Ishikawa (cell line): ENCODE measurements at regions not wholly inside any gene's neighbourhood (a gene's known extent, or its start where the extent isn't known, plus 50 kb on each side); places are given as distances from the start of the nearest gene placed in this dataset.

ENCODE experiments used
- CEBPB ChIP-seq: IDR thresholded peaks from 2 replicates; pipeline ENCODE4 v1.6.1; 2012
- CREB1 ChIP-seq: IDR thresholded peaks from 2 replicates; pipeline ENCODE4 v1.6.1; 2012; ENCODE audit warnings: low read depth
- EGR1 ChIP-seq: IDR thresholded peaks from 2 replicates; pipeline ENCODE4 v1.6.1; 2012
- EP300 ChIP-seq: IDR thresholded peaks from 2 replicates; pipeline ENCODE4 v1.6.1; 2012; ENCODE audit warnings: borderline replicate concordance
- FOXM1 ChIP-seq: IDR thresholded peaks from 2 replicates; pipeline ENCODE4 v1.6.1; 2012; ENCODE audit warnings: low read depth, borderline replicate concordance
- NFIC ChIP-seq: IDR thresholded peaks from 2 replicates; pipeline ENCODE4 v1.6.1; 2012
- RAD21 ChIP-seq: IDR thresholded peaks from 2 replicates; pipeline ENCODE4 v1.6.1; 2012; ENCODE audit warnings: low read depth
- TAF1 ChIP-seq: IDR thresholded peaks from 2 replicates; pipeline ENCODE4 v1.6.1; 2012; ENCODE audit warnings: low read depth, mild to moderate bottlenecking
- YY1 ChIP-seq: IDR thresholded peaks from 2 replicates; pipeline ENCODE4 v1.6.1; 2012; ENCODE audit warnings: low read depth
- ZBTB7A ChIP-seq: IDR thresholded peaks from 2 replicates; pipeline ENCODE4 v1.6.1; 2012; ENCODE audit warnings: low read depth
- TF ChIP-seq, protein P1 (sequence below): IDR thresholded peaks from 2 replicates; pipeline ENCODE4 v1.6.1; 2012; ENCODE audit warnings: low read depth, mild to moderate bottlenecking
- TF ChIP-seq, protein P2 (sequence below): IDR thresholded peaks from 2 replicates; pipeline ENCODE4 v1.6.1; 2012

DNA sequence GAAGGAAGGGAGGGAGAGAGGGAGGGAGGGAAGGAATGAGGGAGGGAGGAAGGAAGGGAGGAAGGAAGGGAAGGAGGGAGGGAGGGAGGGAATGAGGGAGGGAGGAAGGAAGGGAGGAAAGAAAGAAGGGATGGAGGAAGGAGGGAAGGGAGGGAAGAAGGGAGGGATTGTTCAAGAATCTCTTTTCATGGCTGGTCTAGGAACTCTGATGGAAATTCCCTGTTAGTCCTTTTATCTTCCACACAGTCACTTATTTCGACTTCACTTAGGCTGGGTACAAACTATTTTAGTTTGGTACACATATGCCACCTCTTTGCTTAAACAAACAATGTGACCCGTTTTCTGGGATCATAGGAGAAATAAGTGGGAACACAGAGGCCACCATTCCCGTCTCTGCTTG, 435.6 kb upstream of the WWC1 start:
- no peak for TF ChIP-seq EGR1
- no peak for TF ChIP-seq CREB1
- TF ChIP-seq TAF1: no peak
- TF ChIP-seq EP300: no peak
- TF ChIP-seq, protein P1, sequence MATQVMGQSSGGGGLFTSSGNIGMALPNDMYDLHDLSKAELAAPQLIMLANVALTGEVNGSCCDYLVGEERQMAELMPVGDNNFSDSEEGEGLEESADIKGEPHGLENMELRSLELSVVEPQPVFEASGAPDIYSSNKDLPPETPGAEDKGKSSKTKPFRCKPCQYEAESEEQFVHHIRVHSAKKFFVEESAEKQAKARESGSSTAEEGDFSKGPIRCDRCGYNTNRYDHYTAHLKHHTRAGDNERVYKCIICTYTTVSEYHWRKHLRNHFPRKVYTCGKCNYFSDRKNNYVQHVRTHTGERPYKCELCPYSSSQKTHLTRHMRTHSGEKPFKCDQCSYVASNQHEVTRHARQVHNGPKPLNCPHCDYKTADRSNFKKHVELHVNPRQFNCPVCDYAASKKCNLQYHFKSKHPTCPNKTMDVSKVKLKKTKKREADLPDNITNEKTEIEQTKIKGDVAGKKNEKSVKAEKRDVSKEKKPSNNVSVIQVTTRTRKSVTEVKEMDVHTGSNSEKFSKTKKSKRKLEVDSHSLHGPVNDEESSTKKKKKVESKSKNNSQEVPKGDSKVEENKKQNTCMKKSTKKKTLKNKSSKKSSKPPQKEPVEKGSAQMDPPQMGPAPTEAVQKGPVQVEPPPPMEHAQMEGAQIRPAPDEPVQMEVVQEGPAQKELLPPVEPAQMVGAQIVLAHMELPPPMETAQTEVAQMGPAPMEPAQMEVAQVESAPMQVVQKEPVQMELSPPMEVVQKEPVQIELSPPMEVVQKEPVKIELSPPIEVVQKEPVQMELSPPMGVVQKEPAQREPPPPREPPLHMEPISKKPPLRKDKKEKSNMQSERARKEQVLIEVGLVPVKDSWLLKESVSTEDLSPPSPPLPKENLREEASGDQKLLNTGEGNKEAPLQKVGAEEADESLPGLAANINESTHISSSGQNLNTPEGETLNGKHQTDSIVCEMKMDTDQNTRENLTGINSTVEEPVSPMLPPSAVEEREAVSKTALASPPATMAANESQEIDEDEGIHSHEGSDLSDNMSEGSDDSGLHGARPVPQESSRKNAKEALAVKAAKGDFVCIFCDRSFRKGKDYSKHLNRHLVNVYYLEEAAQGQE: no peak
- TF ChIP-seq YY1: no peak
- TF ChIP-seq ZBTB7A: no peak
- TF ChIP-seq, protein P2, sequence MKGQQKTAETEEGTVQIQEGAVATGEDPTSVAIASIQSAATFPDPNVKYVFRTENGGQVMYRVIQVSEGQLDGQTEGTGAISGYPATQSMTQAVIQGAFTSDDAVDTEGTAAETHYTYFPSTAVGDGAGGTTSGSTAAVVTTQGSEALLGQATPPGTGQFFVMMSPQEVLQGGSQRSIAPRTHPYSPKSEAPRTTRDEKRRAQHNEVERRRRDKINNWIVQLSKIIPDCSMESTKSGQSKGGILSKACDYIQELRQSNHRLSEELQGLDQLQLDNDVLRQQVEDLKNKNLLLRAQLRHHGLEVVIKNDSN: no peak
- no peak for TF ChIP-seq NFIC
- no peak for TF ChIP-seq FOXM1
- TF ChIP-seq RAD21: no peak
- no peak for TF ChIP-seq CEBPB
